K562 (cell line): ENCODE measurements at regions not wholly inside any gene's neighbourhood (a gene's known extent, or its start where the extent isn't known, plus 50 kb on each side); places are given as distances from the start of the nearest gene placed in this dataset.

Source experiments
- ATAC-seq: fragments of 200-7000 bp; cut with Tn5 transposase; 3 replicates; pipeline ENCODE4 v1.9.1; 2020; ENCODE audit warnings: moderate library complexity
- BruUV-seq: library from RNA; stranded (reverse); fragments of 400-500 nt; replicated peaks from 2 replicates; lab custom pipeline; 2021; lab: Mats Ljungman, UMichigan
- CTCF ChIA-PET: fragments of 300-600 bp; formaldehyde crosslinking; extraction: SDS; loops from one replicate; lab custom pipeline; 2021; ENCODE audit warnings: low intra/inter-chr PET ratio; lab: Yijun Ruan, JAX
- POLR2A ChIA-PET: fragments of 300-600, 350-650 bp; sonication (Branson Sonifier 250); formaldehyde crosslinking; extraction: SDS; loops from one replicate; lab custom pipeline; 2021; ENCODE audit warnings: antibody characterized with exemption, inconsistent platforms; lab: Yijun Ruan, JAX
- DNase-seq, 4 experiments: peaks; one replicate each; pipeline versions ENCODE4 v3.0.0 to v3.0.0-alpha.2; 2011 to 2018; ENCODE audit warnings: low spot score in 3 of 4, mixed read lengths in 3 of 4; ENCODE audit errors: extremely low read depth in 1 of 4
- FAIRE-seq: peaks from 2 replicates; lab custom pipeline; 2011; peaks lifted over from hg19 to GRCh38; lab: Jason Lieb, UNC
- H2AFZ ChIP-seq: 2 replicates; pipeline ENCODE4 v1.6.0; 2011; ENCODE audit warnings: low read depth, low read length, control low read depth, inconsistent platforms
- H3K27ac ChIP-seq: fragments of 200-600 bp; 3 replicates; pipeline ENCODE4 v1.8.0; 2011; ENCODE audit warnings: low read depth, mild to moderate bottlenecking, control low read depth, inconsistent platforms, low read length, moderate library complexity, mixed read lengths; ENCODE audit errors: extremely low read depth
- H3K27me3 ChIP-seq, 2 experiments: fragments of 300-600 bp in 1 of 2; 2 replicates in 1 of 2; 3 replicates in 1 of 2; pipeline versions ENCODE4 v1.6.0 to v1.8.0; 2011; ENCODE audit warnings: inconsistent platforms in 2 of 2, low read length in 2 of 2, mild to moderate bottlenecking in 1 of 2, mixed read lengths in 1 of 2, moderate library complexity in 1 of 2; ENCODE audit not compliant: control insufficient read depth in 2 of 2, insufficient read depth in 2 of 2
- H3K36me3 ChIP-seq: fragments of 300-600 bp; 3 replicates; pipeline ENCODE4 v1.8.0; 2011; ENCODE audit warnings: mild to moderate bottlenecking, low read length, inconsistent platforms; ENCODE audit not compliant: control insufficient read depth, insufficient read depth
- H3K4me1 ChIP-seq, 2 experiments: fragments of 200-600 bp in 1 of 2; replicated peaks in 1 of 2; 2 replicates in 1 of 2; 3 replicates in 1 of 2; pipeline versions ENCODE4 v1.5.1 to v1.8.0; 2011; ENCODE audit warnings: inconsistent platforms in 2 of 2, low read length in 2 of 2, mild to moderate bottlenecking in 1 of 2, mixed read lengths in 1 of 2, moderate library complexity in 1 of 2; ENCODE audit not compliant: control insufficient read depth in 2 of 2, insufficient read depth in 2 of 2
- H3K4me2 ChIP-seq: 2 replicates; pipeline ENCODE4 v1.6.1; 2011; ENCODE audit warnings: low read length, control low read depth, inconsistent platforms, mixed read lengths; ENCODE audit not compliant: insufficient read depth
- H3K4me3 ChIP-seq: fragments of 200-600 bp; sonication (generic), shearing (Covaris generic); 2 replicates; pipeline ENCODE4 v1.5.1; 2016; ENCODE audit warnings: control low read depth, inconsistent platforms
- H3K79me2 ChIP-seq: fragments of 200-600 bp; 3 replicates; pipeline ENCODE4 v1.8.0; 2011; ENCODE audit warnings: low read length, inconsistent platforms; ENCODE audit not compliant: control insufficient read depth, insufficient read depth
- H3K9ac ChIP-seq, 2 experiments: 2 replicates each; pipeline versions ENCODE4 v1.6.0 to v1.6.1; 2011; ENCODE audit warnings: low read depth in 2 of 2, low read length in 2 of 2, control low read depth in 1 of 2, inconsistent platforms in 1 of 2, mild to moderate bottlenecking in 1 of 2, mixed read lengths in 1 of 2; ENCODE audit not compliant: insufficient read depth in 1 of 2
- H3K9me1 ChIP-seq: one replicate; pipeline ENCODE4 v1.6.0; 2011; ENCODE audit warnings: inconsistent platforms, mild to moderate bottlenecking, low read length, moderate library complexity; ENCODE audit not compliant: control insufficient read depth, insufficient read depth
- H3K9me3 ChIP-seq: replicated peaks from 2 replicates; pipeline ENCODE4 v1.5.1; 2011; ENCODE audit warnings: low read depth, low read length, inconsistent platforms; ENCODE audit not compliant: control insufficient read depth, insufficient read depth
- H4K20me1 ChIP-seq: replicated peaks from 2 replicates; pipeline ENCODE4 v1.6.1; 2011; ENCODE audit warnings: low read length, inconsistent platforms, mixed read lengths; ENCODE audit not compliant: control insufficient read depth, insufficient read depth
- CBX8 ChIP-seq: fragments of 200-600 bp; sonication (generic); IDR thresholded peaks from 2 replicates; pipeline ENCODE4 v1.6.1; 2012; ENCODE audit warnings: borderline replicate concordance, mixed run types, low read depth, mild to moderate bottlenecking, moderate library complexity, mixed read lengths, low read length, control low read depth, inconsistent platforms; ENCODE audit not compliant: poor library complexity, severe bottlenecking; ENCODE audit errors: extremely low read depth
- HNRNPH1 ChIP-seq: fragments of 200-400 bp; formaldehyde crosslinking; optimal IDR thresholded peaks from 2 replicates; pipeline ENCODE3; 2017; ENCODE audit warnings: low read depth, mild to moderate bottlenecking, low read length, moderate library complexity
- LEF1 ChIP-seq: fragments of 450-650 bp; IDR thresholded peaks from 2 replicates; pipeline ENCODE4 v1.6.1; 2016; ENCODE audit warnings: mild to moderate bottlenecking
- MAFK ChIP-seq: IDR thresholded peaks from 2 replicates; pipeline ENCODE4 v1.6.1; 2011; ENCODE audit warnings: low read length, improper control_type of control experiment
- NFXL1 ChIP-seq: fragments of 450-650 bp; formaldehyde crosslinking; IDR thresholded peaks from 2 replicates; pipeline ENCODE4 v1.4.0; 2021; ENCODE audit warnings: mild to moderate bottlenecking
- RB1 ChIP-seq: fragments of 450-650 bp; IDR thresholded peaks from 2 replicates; pipeline ENCODE4 v1.6.1; 2017; ENCODE audit warnings: low read depth, mild to moderate bottlenecking
- SETDB1 ChIP-seq: IDR thresholded peaks from one replicate; pipeline ENCODE4 v1.6.1; 2012; ENCODE audit warnings: low read length, control low read depth, inconsistent platforms
- SMARCE1 ChIP-seq: fragments of 450-650 bp; IDR thresholded peaks from 2 replicates; pipeline ENCODE4 v1.7.1; 2016; ENCODE audit warnings: mild to moderate bottlenecking
- WGBS: fragments of 100-300 bp; shearing (Covaris generic); methylation state at CpG from one replicate; pipeline ENCODE4 v1.1.6; 2016; ENCODE audit warnings: low coverage, mixed read lengths; ENCODE audit not compliant: insufficient coverage; ENCODE audit errors: missing lambda C conversion rate; 5-methylcytosine and 5-hydroxymethylcytosine counted together
- in situ Hi-C: fragments of 300-500 bp; cut with MboI; formaldehyde crosslinking; loops from 4 replicates; pipeline ENCODE4 v1.15.0; 2018; ENCODE audit warnings: inconsistent platforms, mixed read lengths
- intact Hi-C: fragments of 100-400 bp; cut with micrococcal nuclease; formaldehyde crosslinking; loops from 2 replicates; pipeline ENCODE4 v1.14.2; 2022
- TF ChIP-seq, protein P1 (sequence below), 2 experiments: fragments of 200-800 bp in 1 of 2; sonication (Bioruptor generic) in 1 of 2; sonication (generic) in 1 of 2; formaldehyde crosslinking in 1 of 2; IDR thresholded peaks in 1 of 2; conservative IDR thresholded peaks in 1 of 2; 2 replicates each; pipeline versions ENCODE4 v1.5.0 to v1.6.1; 2016 to 2020; ENCODE audit warnings: missing compliant biosample characterization in 1 of 2, missing genetic modification characterization in 1 of 2, missing genetic modification reagents in 1 of 2
- TF ChIP-seq, protein P2 (sequence below), 3 experiments: IDR thresholded peaks in 2 of 3; conservative IDR thresholded peaks in 1 of 3; 2 replicates each; pipeline ENCODE4 v1.5.1; 2011 to 2012; ENCODE audit warnings: low read length in 3 of 3, mild to moderate bottlenecking in 3 of 3, control low read depth in 2 of 3, improper control_type of control experiment in 1 of 3, inconsistent platforms in 1 of 3, low read depth in 1 of 3, mixed read lengths in 1 of 3, moderate library complexity in 1 of 3; ENCODE audit not compliant: insufficient read depth in 2 of 3

DNA sequence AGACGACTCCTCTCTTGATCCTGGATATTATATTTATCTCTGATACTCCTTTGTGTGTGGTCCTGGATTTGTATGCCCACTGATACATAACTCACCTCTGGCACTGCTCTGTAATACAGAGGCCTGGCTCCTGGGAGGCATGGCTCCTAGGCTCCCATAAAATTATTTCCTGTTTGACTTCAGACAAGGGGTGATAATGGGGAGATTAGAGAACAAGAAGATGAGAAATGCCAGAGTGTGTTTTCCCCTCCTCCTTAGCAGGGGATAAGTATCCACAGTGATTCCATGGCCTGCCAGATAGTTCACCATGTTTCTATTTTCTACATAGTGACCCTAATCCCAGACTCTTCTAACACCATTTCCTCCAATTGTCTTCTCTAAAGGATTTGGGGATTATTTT is 165.7 kb upstream of the PLSCR5 start:
- intact Hi-C loops = no loop called here
- in situ Hi-C loops = no loop called here
- Histone ChIP-seq H3K9ac (no peak overlapping the region), H4K20me1 (no peaks in the 10 kb centered on the region), H3K36me3 (no peaks in the 10 kb centered on the region), H2AFZ (no peak overlapping the region), H3K4me2 (no peak overlapping the region), H3K4me1 (no peaks in the 10 kb centered on the region), H3K79me2 (no peaks in the 10 kb centered on the region), H3K27ac (no peak overlapping the region), H3K9me1 (no peaks in the 10 kb centered on the region), H3K9me3 (no peaks in the 10 kb centered on the region), H3K27me3 (no peaks in the 10 kb centered on the region), H3K4me3 (no peak overlapping the region)
- no TSS peak for BruUV-seq
- CTCF ChIA-PET = no interaction called here
- DNase-seq (no peak), ATAC-seq (no peak), FAIRE-seq (no peak)
- WGBS = 0% methylated on average over 1 of the region's 1 CpG
- POLR2A ChIA-PET = no interaction called here
- TF ChIP-seq, protein P1, sequence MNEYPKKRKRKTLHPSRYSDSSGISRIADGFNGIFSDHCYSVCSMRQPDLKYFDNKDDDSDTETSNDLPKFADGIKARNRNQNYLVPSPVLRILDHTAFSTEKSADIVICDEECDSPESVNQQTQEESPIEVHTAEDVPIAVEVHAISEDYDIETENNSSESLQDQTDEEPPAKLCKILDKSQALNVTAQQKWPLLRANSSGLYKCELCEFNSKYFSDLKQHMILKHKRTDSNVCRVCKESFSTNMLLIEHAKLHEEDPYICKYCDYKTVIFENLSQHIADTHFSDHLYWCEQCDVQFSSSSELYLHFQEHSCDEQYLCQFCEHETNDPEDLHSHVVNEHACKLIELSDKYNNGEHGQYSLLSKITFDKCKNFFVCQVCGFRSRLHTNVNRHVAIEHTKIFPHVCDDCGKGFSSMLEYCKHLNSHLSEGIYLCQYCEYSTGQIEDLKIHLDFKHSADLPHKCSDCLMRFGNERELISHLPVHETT (CRISPR knock-in tag; conservative IDR thresholded peaks at IDR 0.05 in 1 of 2, IDR thresholded peaks at IDR 0.05 in 1 of 2) = no peak

DNA sequence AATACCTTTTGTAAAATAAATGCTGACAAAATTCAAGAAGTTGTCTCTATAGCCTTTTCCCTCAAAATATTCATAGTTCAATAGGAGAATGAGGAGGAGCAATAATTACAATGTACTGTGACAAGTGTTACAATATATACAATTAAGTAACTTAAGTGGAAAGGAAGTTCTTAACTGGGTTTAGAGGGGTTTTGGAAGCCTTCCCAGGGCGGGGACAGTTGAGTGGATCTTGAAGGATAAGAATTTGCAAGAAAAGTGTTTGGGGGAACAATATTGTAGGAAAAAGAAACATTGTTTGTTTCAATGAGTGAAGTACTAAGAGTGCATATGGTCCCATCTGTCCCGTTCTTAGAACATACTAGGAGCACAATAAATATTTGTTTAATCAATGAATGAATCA is 165.2 kb upstream of the PLSCR5 start:
- no peak overlapping the region for H2AFZ ChIP-seq
- TF ChIP-seq LEF1 (no peak), SMARCE1 (no peak), NFXL1 (CRISPR knock-in tag) (no peak), RB1 (no peak), MAFK (no peak), SETDB1 (no peak), CBX8 (no peak), HNRNPH1 (no peak)
- TF ChIP-seq, protein P2, sequence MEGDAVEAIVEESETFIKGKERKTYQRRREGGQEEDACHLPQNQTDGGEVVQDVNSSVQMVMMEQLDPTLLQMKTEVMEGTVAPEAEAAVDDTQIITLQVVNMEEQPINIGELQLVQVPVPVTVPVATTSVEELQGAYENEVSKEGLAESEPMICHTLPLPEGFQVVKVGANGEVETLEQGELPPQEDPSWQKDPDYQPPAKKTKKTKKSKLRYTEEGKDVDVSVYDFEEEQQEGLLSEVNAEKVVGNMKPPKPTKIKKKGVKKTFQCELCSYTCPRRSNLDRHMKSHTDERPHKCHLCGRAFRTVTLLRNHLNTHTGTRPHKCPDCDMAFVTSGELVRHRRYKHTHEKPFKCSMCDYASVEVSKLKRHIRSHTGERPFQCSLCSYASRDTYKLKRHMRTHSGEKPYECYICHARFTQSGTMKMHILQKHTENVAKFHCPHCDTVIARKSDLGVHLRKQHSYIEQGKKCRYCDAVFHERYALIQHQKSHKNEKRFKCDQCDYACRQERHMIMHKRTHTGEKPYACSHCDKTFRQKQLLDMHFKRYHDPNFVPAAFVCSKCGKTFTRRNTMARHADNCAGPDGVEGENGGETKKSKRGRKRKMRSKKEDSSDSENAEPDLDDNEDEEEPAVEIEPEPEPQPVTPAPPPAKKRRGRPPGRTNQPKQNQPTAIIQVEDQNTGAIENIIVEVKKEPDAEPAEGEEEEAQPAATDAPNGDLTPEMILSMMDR (IDR thresholded peaks at IDR 0.05 in 2 of 3, conservative IDR thresholded peaks at IDR 0.05 in 1 of 3; ENCODE audit: insufficient read depth in 2 of 3, low read depth in 1 of 3, low read length in 3 of 3) = no peak
- H3K4me1 ChIP-seq = no peaks in the 10 kb centered on the region
- no peak overlapping the region for H3K9ac ChIP-seq
- no peaks in the 10 kb centered on the region for H3K9me3 ChIP-seq
- FAIRE-seq (no peak), DNase-seq (no peak), ATAC-seq (no peak)
- intact Hi-C loops = no loop called here
- H3K4me3 ChIP-seq = no peak overlapping the region
- H3K9me1 ChIP-seq = no peaks in the 10 kb centered on the region
- POLR2A ChIA-PET = no interaction called here
- CTCF ChIA-PET = no interaction called here
- H3K36me3 ChIP-seq = no peaks in the 10 kb centered on the region
- H3K4me2 ChIP-seq = no peak overlapping the region
- no TSS peak for BruUV-seq
- 0% methylated on average over 2 of the region's 2 CpGs for WGBS
- no peak overlapping the region for H3K27ac ChIP-seq
- H4K20me1 ChIP-seq = no peaks in the 10 kb centered on the region
- H3K79me2 ChIP-seq = no peaks in the 10 kb centered on the region
- H3K27me3 ChIP-seq = no peaks in the 10 kb centered on the region
- in situ Hi-C loops = no loop called here
